K562 (cell line): ENCODE measurements at regions not wholly inside any gene's neighbourhood (a gene's known extent, or its start where the extent isn't known, plus 50 kb on each side); places are given as distances from the start of the nearest gene placed in this dataset.

Experiments
- ATAC-seq: fragments of 200-7000 bp; cut with Tn5 transposase; 3 replicates; pipeline ENCODE4 v1.9.1; 2020; ENCODE audit warnings: moderate library complexity
- BruUV-seq: library from RNA; stranded (reverse); fragments of 400-500 nt; replicated peaks from 2 replicates; lab custom pipeline; 2021; lab: Mats Ljungman, UMichigan
- CTCF ChIA-PET: fragments of 300-600 bp; formaldehyde crosslinking; extraction: SDS; loops from one replicate; lab custom pipeline; 2021; ENCODE audit warnings: low intra/inter-chr PET ratio; lab: Yijun Ruan, JAX
- POLR2A ChIA-PET: fragments of 300-600, 350-650 bp; sonication (Branson Sonifier 250); formaldehyde crosslinking; extraction: SDS; loops from one replicate; lab custom pipeline; 2021; ENCODE audit warnings: antibody characterized with exemption, inconsistent platforms; lab: Yijun Ruan, JAX
- DNase-seq, 4 experiments: peaks; one replicate each; pipeline versions ENCODE4 v3.0.0 to v3.0.0-alpha.2; 2011 to 2018; ENCODE audit warnings: low spot score in 3 of 4, mixed read lengths in 3 of 4; ENCODE audit errors: extremely low read depth in 1 of 4
- FAIRE-seq: peaks from 2 replicates; lab custom pipeline; 2011; peaks lifted over from hg19 to GRCh38; lab: Jason Lieb, UNC
- H2AFZ ChIP-seq: 2 replicates; pipeline ENCODE4 v1.6.0; 2011; ENCODE audit warnings: low read depth, low read length, control low read depth, inconsistent platforms
- H3K27ac ChIP-seq: fragments of 200-600 bp; 3 replicates; pipeline ENCODE4 v1.8.0; 2011; ENCODE audit warnings: low read depth, mild to moderate bottlenecking, control low read depth, inconsistent platforms, low read length, moderate library complexity, mixed read lengths; ENCODE audit errors: extremely low read depth
- H3K27me3 ChIP-seq, 2 experiments: fragments of 300-600 bp in 1 of 2; 2 replicates in 1 of 2; 3 replicates in 1 of 2; pipeline versions ENCODE4 v1.6.0 to v1.8.0; 2011; ENCODE audit warnings: inconsistent platforms in 2 of 2, low read length in 2 of 2, mild to moderate bottlenecking in 1 of 2, mixed read lengths in 1 of 2, moderate library complexity in 1 of 2; ENCODE audit not compliant: control insufficient read depth in 2 of 2, insufficient read depth in 2 of 2
- H3K36me3 ChIP-seq: fragments of 300-600 bp; 3 replicates; pipeline ENCODE4 v1.8.0; 2011; ENCODE audit warnings: mild to moderate bottlenecking, low read length, inconsistent platforms; ENCODE audit not compliant: control insufficient read depth, insufficient read depth
- H3K4me1 ChIP-seq, 2 experiments: fragments of 200-600 bp in 1 of 2; replicated peaks in 1 of 2; 2 replicates in 1 of 2; 3 replicates in 1 of 2; pipeline versions ENCODE4 v1.5.1 to v1.8.0; 2011; ENCODE audit warnings: inconsistent platforms in 2 of 2, low read length in 2 of 2, mild to moderate bottlenecking in 1 of 2, mixed read lengths in 1 of 2, moderate library complexity in 1 of 2; ENCODE audit not compliant: control insufficient read depth in 2 of 2, insufficient read depth in 2 of 2
- H3K4me2 ChIP-seq: 2 replicates; pipeline ENCODE4 v1.6.1; 2011; ENCODE audit warnings: low read length, control low read depth, inconsistent platforms, mixed read lengths; ENCODE audit not compliant: insufficient read depth
- H3K4me3 ChIP-seq: fragments of 200-600 bp; sonication (generic), shearing (Covaris generic); 2 replicates; pipeline ENCODE4 v1.5.1; 2016; ENCODE audit warnings: control low read depth, inconsistent platforms
- H3K79me2 ChIP-seq: fragments of 200-600 bp; 3 replicates; pipeline ENCODE4 v1.8.0; 2011; ENCODE audit warnings: low read length, inconsistent platforms; ENCODE audit not compliant: control insufficient read depth, insufficient read depth
- H3K9ac ChIP-seq, 2 experiments: 2 replicates each; pipeline versions ENCODE4 v1.6.0 to v1.6.1; 2011; ENCODE audit warnings: low read depth in 2 of 2, low read length in 2 of 2, control low read depth in 1 of 2, inconsistent platforms in 1 of 2, mild to moderate bottlenecking in 1 of 2, mixed read lengths in 1 of 2; ENCODE audit not compliant: insufficient read depth in 1 of 2
- H3K9me1 ChIP-seq: one replicate; pipeline ENCODE4 v1.6.0; 2011; ENCODE audit warnings: inconsistent platforms, mild to moderate bottlenecking, low read length, moderate library complexity; ENCODE audit not compliant: control insufficient read depth, insufficient read depth
- H3K9me3 ChIP-seq: replicated peaks from 2 replicates; pipeline ENCODE4 v1.5.1; 2011; ENCODE audit warnings: low read depth, low read length, inconsistent platforms; ENCODE audit not compliant: control insufficient read depth, insufficient read depth
- H4K20me1 ChIP-seq: replicated peaks from 2 replicates; pipeline ENCODE4 v1.6.1; 2011; ENCODE audit warnings: low read length, inconsistent platforms, mixed read lengths; ENCODE audit not compliant: control insufficient read depth, insufficient read depth
- ATF1 ChIP-seq, 2 experiments: fragments of 450-650 bp in 1 of 2; IDR thresholded peaks; 2 replicates each; pipeline ENCODE4 v1.6.1; 2016; ENCODE audit warnings: missing compliant biosample characterization in 1 of 2, missing genetic modification characterization in 1 of 2
- HIVEP1 ChIP-seq: fragments of 250-450 bp; sonication (Bioruptor Pico); IDR thresholded peaks from 2 replicates; pipeline ENCODE4 v1.4.0; 2020; ENCODE audit warnings: mild to moderate bottlenecking
- NUFIP1 ChIP-seq: fragments of 450-650 bp; IDR thresholded peaks from 2 replicates; pipeline ENCODE4 v1.6.1; 2018; ENCODE audit not compliant: partially characterized antibody
- TOE1 ChIP-seq, 2 experiments: fragments of 450-650 bp in 1 of 2; sonication (generic) in 1 of 2; formaldehyde crosslinking in 1 of 2; IDR thresholded peaks; 2 replicates each; pipeline versions ENCODE4 v1.7.1 to v1.8.0; 2016 to 2022; ENCODE audit warnings: borderline replicate concordance in 2 of 2, mild to moderate bottlenecking in 2 of 2, antibody characterized with exemption in 1 of 2, inconsistent platforms in 1 of 2, low read depth in 1 of 2, missing genetic modification reagents in 1 of 2, moderate library complexity in 1 of 2
- WGBS: fragments of 100-300 bp; shearing (Covaris generic); methylation state at CpG from one replicate; pipeline ENCODE4 v1.1.6; 2016; ENCODE audit warnings: low coverage, mixed read lengths; ENCODE audit not compliant: insufficient coverage; ENCODE audit errors: missing lambda C conversion rate; 5-methylcytosine and 5-hydroxymethylcytosine counted together
- in situ Hi-C: fragments of 300-500 bp; cut with MboI; formaldehyde crosslinking; loops from 4 replicates; pipeline ENCODE4 v1.15.0; 2018; ENCODE audit warnings: inconsistent platforms, mixed read lengths
- intact Hi-C: fragments of 100-400 bp; cut with micrococcal nuclease; formaldehyde crosslinking; loops from 2 replicates; pipeline ENCODE4 v1.14.2; 2022
- TF ChIP-seq, protein P1 (sequence below), 2 experiments: fragments of 150-350 bp in 1 of 2; IDR thresholded peaks; 2 replicates each; pipeline ENCODE4 v1.6.1; 2012 to 2016; ENCODE audit warnings: low read depth in 2 of 2, low read length in 2 of 2, mild to moderate bottlenecking in 1 of 2, moderate library complexity in 1 of 2
- TF ChIP-seq, protein P2 (sequence below): fragments of 450-650 bp; IDR thresholded peaks from 2 replicates; pipeline ENCODE4 v1.6.1; 2017; ENCODE audit warnings: mild to moderate bottlenecking, moderate library complexity
- TF ChIP-seq, protein P3 (sequence below): fragments of 450-650 bp; formaldehyde crosslinking; IDR thresholded peaks from 2 replicates; pipeline ENCODE4 v1.4.0; 2022; ENCODE audit warnings: mild to moderate bottlenecking, moderate library complexity
- TF ChIP-seq, protein P4 (sequence below): fragments of 250-450 bp; sonication (Bioruptor Pico); IDR thresholded peaks from 2 replicates; pipeline ENCODE4 v1.8.0; 2022; ENCODE audit warnings: inconsistent platforms

DNA sequence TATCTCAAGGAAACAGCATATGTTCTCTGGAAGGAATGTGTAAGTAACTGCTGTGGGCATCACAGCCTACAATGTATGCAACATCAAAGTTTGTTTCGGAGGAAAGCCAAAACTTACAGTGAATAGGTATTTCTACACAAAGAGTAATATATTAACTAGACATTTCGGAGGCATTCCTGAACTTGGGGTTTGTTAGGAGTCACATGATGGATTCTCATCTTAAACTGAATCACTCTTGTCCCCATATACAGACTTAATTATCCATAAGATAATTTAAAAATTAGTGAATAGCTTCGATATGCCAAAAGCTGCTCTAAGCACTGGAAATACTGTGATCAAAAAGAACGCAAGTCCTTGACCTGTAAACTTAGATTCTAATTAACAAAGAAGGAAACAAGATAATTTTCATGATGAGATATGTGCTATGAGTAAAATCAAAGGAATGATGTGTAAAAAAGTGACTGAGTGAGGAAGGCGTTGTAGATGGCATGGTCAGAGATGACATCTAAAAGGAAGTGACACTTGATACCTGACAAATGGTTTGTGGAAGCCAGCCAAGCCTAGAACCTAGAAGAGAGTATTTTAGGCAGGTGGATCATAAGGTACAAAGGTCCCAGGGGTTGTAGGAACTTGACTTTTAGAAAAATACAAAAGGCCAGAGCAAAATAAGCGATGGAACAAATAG is 273.1 kb downstream of the MRPL39 start:
- Histone ChIP-seq H2AFZ (no peak overlapping the region), H4K20me1 (no peaks in the 10 kb centered on the region), H3K4me3 (no peak overlapping the region), H3K27ac (no peak overlapping the region), H3K9me3 (no peaks in the 10 kb centered on the region), H3K36me3 (no peaks in the 10 kb centered on the region), H3K79me2 (no peaks in the 10 kb centered on the region), H3K9ac (no peak overlapping the region), H3K27me3 (no peaks in the 10 kb centered on the region), H3K9me1 (no peaks in the 10 kb centered on the region), H3K4me2 (no peak overlapping the region), H3K4me1 (no peaks in the 10 kb centered on the region)
- in situ Hi-C loops (no loop called here), intact Hi-C loops (no loop called here)
- TF ChIP-seq NUFIP1: no peak
- TF ChIP-seq, protein P1, sequence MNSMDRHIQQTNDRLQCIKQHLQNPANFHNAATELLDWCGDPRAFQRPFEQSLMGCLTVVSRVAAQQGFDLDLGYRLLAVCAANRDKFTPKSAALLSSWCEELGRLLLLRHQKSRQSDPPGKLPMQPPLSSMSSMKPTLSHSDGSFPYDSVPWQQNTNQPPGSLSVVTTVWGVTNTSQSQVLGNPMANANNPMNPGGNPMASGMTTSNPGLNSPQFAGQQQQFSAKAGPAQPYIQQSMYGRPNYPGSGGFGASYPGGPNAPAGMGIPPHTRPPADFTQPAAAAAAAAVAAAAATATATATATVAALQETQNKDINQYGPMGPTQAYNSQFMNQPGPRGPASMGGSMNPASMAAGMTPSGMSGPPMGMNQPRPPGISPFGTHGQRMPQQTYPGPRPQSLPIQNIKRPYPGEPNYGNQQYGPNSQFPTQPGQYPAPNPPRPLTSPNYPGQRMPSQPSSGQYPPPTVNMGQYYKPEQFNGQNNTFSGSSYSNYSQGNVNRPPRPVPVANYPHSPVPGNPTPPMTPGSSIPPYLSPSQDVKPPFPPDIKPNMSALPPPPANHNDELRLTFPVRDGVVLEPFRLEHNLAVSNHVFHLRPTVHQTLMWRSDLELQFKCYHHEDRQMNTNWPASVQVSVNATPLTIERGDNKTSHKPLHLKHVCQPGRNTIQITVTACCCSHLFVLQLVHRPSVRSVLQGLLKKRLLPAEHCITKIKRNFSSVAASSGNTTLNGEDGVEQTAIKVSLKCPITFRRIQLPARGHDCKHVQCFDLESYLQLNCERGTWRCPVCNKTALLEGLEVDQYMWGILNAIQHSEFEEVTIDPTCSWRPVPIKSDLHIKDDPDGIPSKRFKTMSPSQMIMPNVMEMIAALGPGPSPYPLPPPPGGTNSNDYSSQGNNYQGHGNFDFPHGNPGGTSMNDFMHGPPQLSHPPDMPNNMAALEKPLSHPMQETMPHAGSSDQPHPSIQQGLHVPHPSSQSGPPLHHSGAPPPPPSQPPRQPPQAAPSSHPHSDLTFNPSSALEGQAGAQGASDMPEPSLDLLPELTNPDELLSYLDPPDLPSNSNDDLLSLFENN (IDR thresholded peaks at IDR 0.05; ENCODE audit: low read depth in 2 of 2, low read length in 2 of 2): no peak
- TF ChIP-seq ATF1 (CRISPR knock-in tag; IDR thresholded peaks at IDR 0.05): no peak
- TF ChIP-seq ATF1 (tag; IDR thresholded peaks at IDR 0.05): no peak
- no peak for TF ChIP-seq HIVEP1
- TF ChIP-seq TOE1 (IDR thresholded peaks at IDR 0.05; ENCODE audit: borderline replicate concordance): no peak
- TF ChIP-seq TOE1 (CRISPR knock-in tag; IDR thresholded peaks at IDR 0.05; ENCODE audit: borderline replicate concordance, low read depth): no peak
- TF ChIP-seq, protein P2, sequence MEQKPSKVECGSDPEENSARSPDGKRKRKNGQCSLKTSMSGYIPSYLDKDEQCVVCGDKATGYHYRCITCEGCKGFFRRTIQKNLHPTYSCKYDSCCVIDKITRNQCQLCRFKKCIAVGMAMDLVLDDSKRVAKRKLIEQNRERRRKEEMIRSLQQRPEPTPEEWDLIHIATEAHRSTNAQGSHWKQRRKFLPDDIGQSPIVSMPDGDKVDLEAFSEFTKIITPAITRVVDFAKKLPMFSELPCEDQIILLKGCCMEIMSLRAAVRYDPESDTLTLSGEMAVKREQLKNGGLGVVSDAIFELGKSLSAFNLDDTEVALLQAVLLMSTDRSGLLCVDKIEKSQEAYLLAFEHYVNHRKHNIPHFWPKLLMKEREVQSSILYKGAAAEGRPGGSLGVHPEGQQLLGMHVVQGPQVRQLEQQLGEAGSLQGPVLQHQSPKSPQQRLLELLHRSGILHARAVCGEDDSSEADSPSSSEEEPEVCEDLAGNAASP: no peak
- TF ChIP-seq, protein P3, sequence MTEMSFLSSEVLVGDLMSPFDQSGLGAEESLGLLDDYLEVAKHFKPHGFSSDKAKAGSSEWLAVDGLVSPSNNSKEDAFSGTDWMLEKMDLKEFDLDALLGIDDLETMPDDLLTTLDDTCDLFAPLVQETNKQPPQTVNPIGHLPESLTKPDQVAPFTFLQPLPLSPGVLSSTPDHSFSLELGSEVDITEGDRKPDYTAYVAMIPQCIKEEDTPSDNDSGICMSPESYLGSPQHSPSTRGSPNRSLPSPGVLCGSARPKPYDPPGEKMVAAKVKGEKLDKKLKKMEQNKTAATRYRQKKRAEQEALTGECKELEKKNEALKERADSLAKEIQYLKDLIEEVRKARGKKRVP (CRISPR knock-in tag): no peak
- TF ChIP-seq, protein P4, sequence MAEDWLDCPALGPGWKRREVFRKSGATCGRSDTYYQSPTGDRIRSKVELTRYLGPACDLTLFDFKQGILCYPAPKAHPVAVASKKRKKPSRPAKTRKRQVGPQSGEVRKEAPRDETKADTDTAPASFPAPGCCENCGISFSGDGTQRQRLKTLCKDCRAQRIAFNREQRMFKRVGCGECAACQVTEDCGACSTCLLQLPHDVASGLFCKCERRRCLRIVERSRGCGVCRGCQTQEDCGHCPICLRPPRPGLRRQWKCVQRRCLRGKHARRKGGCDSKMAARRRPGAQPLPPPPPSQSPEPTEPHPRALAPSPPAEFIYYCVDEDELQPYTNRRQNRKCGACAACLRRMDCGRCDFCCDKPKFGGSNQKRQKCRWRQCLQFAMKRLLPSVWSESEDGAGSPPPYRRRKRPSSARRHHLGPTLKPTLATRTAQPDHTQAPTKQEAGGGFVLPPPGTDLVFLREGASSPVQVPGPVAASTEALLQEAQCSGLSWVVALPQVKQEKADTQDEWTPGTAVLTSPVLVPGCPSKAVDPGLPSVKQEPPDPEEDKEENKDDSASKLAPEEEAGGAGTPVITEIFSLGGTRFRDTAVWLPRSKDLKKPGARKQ (CRISPR knock-in tag): no peak
- FAIRE-seq (no peak), DNase-seq (no peak), ATAC-seq (no peak)
- BruUV-seq: no TSS peak
- ChIA-PET CTCF (no interaction called here), POLR2A (no interaction called here)
- 0% methylated on average over 6 of the region's 6 CpGs for WGBS
